Activated T-cell treated with anti-CD3 and anti-CD28 coated beads, Interleukin-2, amount 50 U/mL, for 4 hours (primary cell): ENCODE measurements at regions not wholly inside any gene's neighbourhood (a gene's known extent, or its start where the extent isn't known, plus 50 kb on each side); places are given as distances from the start of the nearest gene placed in this dataset.

Experiments
- ATAC-seq, 2 donors: fragments of 200-7000 bp; cut with Tn5 transposase; one replicate each; pipeline ENCODE4 v1.10.0; 2021
- DNase-seq: peaks from one replicate; pipeline ENCODE4 v3.0.0-alpha.2; 2020
- H3K27me3 Mint-ChIP-seq: one replicate; pipeline ENCODE4 v1.8.0; 2021; ENCODE audit warnings: low read depth, mixed read lengths
- H3K36me3 Mint-ChIP-seq: one replicate; pipeline ENCODE4 v1.8.0; 2022; ENCODE audit warnings: mixed read lengths; ENCODE audit not compliant: insufficient read depth
- H3K4me1 Mint-ChIP-seq: one replicate; pipeline ENCODE4 v1.8.0; 2021; ENCODE audit warnings: low read depth, mixed read lengths
- H3K4me3 Mint-ChIP-seq: one replicate; pipeline ENCODE4 v1.8.0; 2021; ENCODE audit warnings: mild to moderate bottlenecking, moderate library complexity, mixed read lengths
- H3K9me3 Mint-ChIP-seq: one replicate; pipeline ENCODE4 v1.8.0; 2021; ENCODE audit warnings: mixed read lengths

GRCh38 chr15:93583968-93584367 lies 495.0 kb upstream of the RGMA start:
- DNase-seq, result no peak
- Mint-ChIP-seq H3K36me3 (no peaks in the 10 kb centered on the region), H3K9me3 (peaks cover 5% of the 10 kb centered on the region), H3K27me3 (peaks cover 12% of the 10 kb centered on the region), H3K4me1 (no peaks in the 10 kb centered on the region), H3K4me3 (no peak overlapping the region)
- no peak for ATAC-seq

DNA sequence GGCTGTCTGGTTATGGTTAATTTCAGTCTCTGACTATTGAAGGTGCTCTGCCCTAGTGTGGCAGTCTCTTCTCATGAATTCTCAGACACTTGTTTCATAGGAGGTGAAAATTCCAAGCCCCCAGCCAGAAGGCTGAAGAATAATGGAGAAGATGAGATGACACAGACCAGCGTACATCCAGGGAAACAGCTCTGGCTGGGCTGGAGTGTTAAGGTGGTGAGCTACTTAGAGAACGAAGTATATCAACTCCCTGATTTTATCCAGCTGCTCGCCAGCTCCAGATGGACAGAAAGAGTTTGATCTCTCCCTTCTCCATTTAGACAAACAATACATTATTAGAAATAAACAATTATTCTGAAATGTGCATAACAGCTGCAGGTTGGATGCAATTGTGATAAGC lies 494.5 kb upstream of the RGMA start:
- H3K9me3 Mint-ChIP-seq, result peaks cover 5% of the 10 kb centered on the region
- DNase-seq (no peak), ATAC-seq (no peak)
- no peak overlapping the region for H3K4me3 Mint-ChIP-seq
- peaks cover 9% of the 10 kb centered on the region for H3K27me3 Mint-ChIP-seq
- H3K36me3 Mint-ChIP-seq, result no peaks in the 10 kb centered on the region
- H3K4me1 Mint-ChIP-seq, result no peaks in the 10 kb centered on the region

GRCh38 chr15:93570527-93570926 lies 481.5 kb upstream of the RGMA start:
- Mint-ChIP-seq H3K4me3 (no peak overlapping the region), H3K4me1 (no peaks in the 10 kb centered on the region), H3K27me3 (peaks cover 4% of the 10 kb centered on the region), H3K36me3 (no peaks in the 10 kb centered on the region), H3K9me3 (no peaks in the 10 kb centered on the region)
- DNase-seq (no peak), ATAC-seq (no peak)

- Mint-ChIP-seq H3K36me3 (no peaks in the 10 kb centered on the region), H3K4me3 (no peak overlapping the region), H3K4me1 (no peaks in the 10 kb centered on the region), H3K9me3 (no peaks in the 10 kb centered on the region), H3K27me3 (peaks cover 3% of the 10 kb centered on the region)
- no peak for DNase-seq
- ATAC-seq, result no peak
Observed at GRCh38 chr15:93566762-93567161, 477.8 kb upstream of the RGMA start.

DNA sequence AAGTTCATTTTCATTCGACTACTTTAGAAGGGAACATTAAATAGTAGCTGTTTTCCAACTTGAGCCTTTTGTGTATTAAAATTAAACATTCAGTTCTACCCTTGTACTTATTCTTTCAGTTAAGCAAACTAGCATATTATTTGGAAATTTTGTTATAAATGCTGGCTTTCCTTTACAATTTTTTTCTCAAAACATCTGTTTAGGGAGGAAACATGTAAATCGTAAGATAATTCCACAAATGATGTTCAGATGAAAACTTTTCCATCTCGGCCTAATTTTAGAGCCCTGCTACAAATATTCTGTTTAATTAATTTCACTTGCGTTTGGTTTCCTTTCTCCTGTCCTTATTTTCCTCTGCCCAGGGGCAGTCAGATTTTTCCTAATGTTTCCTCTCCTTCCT lies 476.2 kb upstream of the RGMA start:
- no peaks in the 10 kb centered on the region for H3K9me3 Mint-ChIP-seq
- H3K4me3 Mint-ChIP-seq, result no peak overlapping the region
- ATAC-seq (no peak), DNase-seq (no peak)
- no peaks in the 10 kb centered on the region for H3K4me1 Mint-ChIP-seq
- peaks cover under 1% of the 10 kb centered on the region for H3K27me3 Mint-ChIP-seq
- no peaks in the 10 kb centered on the region for H3K36me3 Mint-ChIP-seq

GRCh38 chr15:93563218-93563617 lies 474.2 kb upstream of the RGMA start:
- DNase-seq, result no peak
- H3K9me3 Mint-ChIP-seq, result no peaks in the 10 kb centered on the region
- no peaks in the 10 kb centered on the region for H3K4me1 Mint-ChIP-seq
- H3K4me3 Mint-ChIP-seq, result no peak overlapping the region
- peaks cover 4% of the 10 kb centered on the region for H3K27me3 Mint-ChIP-seq
- no peaks in the 10 kb centered on the region for H3K36me3 Mint-ChIP-seq
- no peak for ATAC-seq

DNA sequence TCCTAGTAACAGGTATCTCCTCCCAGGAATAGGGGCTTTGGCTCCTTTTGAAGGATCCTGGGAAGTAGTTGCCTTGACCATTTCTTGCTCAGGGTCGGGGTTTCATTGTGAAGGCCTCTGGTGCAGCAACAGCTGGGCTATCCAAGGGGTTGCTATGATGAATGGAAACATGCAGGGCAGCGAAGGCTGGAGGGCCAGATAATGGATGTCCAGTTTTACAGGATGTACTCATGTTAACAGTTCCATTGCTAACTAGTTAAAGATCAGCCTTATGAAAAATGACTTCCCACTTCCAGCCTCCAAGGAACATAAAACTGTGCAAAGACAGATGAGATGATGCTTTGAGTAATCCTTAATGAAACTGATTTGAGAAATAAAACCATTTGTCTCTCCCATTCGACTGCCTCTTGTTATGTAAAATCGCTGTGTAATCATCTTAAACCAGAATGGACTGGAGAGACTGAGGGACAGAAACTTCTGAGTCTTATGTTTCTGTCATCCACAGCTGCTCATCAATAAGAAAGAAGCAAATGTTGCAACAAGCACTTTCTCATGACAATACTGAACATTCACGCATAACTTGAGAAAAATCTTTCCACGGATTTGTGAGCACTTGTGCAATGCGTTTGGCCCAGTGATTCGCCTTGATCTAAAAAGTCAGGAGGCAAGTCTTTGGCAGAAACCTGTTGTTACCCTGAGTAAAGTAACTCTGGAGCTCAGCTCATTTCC lies 473.5 kb upstream of the RGMA start:
- H3K4me3 Mint-ChIP-seq, result no peak overlapping the region
- DNase-seq (no peak), ATAC-seq (no peak)
- no peaks in the 10 kb centered on the region for H3K4me1 Mint-ChIP-seq
- no peaks in the 10 kb centered on the region for H3K9me3 Mint-ChIP-seq
- H3K27me3 Mint-ChIP-seq, result peaks cover 4% of the 10 kb centered on the region
- no peaks in the 10 kb centered on the region for H3K36me3 Mint-ChIP-seq

GRCh38 chr15:93557696-93558095 lies 468.7 kb upstream of the RGMA start:
- ATAC-seq (no peak), DNase-seq (no peak)
- Mint-ChIP-seq H3K36me3 (no peaks in the 10 kb centered on the region), H3K4me3 (no peak overlapping the region), H3K4me1 (no peaks in the 10 kb centered on the region), H3K27me3 (peaks cover 4% of the 10 kb centered on the region), H3K9me3 (no peaks in the 10 kb centered on the region)

GRCh38 chr15:93553167-93553935 lies 464.3 kb upstream of the RGMA start:
- Mint-ChIP-seq H3K36me3 (no peaks in the 10 kb centered on the region), H3K4me3 (no peak overlapping the region), H3K9me3 (no peaks in the 10 kb centered on the region), H3K4me1 (no peaks in the 10 kb centered on the region), H3K27me3 (peaks cover 9% of the 10 kb centered on the region)
- DNase-seq (no peak), ATAC-seq (no peak)

- Mint-ChIP-seq H3K27me3 (peaks cover 14% of the 10 kb centered on the region), H3K36me3 (no peaks in the 10 kb centered on the region), H3K4me3 (no peak overlapping the region), H3K9me3 (peaks cover under 1% of the 10 kb centered on the region), H3K4me1 (no peaks in the 10 kb centered on the region)
- ATAC-seq (no peak), DNase-seq (no peak)
Observed at GRCh38 chr15:93543093-93543492, 454.1 kb upstream of the RGMA start.

DNA sequence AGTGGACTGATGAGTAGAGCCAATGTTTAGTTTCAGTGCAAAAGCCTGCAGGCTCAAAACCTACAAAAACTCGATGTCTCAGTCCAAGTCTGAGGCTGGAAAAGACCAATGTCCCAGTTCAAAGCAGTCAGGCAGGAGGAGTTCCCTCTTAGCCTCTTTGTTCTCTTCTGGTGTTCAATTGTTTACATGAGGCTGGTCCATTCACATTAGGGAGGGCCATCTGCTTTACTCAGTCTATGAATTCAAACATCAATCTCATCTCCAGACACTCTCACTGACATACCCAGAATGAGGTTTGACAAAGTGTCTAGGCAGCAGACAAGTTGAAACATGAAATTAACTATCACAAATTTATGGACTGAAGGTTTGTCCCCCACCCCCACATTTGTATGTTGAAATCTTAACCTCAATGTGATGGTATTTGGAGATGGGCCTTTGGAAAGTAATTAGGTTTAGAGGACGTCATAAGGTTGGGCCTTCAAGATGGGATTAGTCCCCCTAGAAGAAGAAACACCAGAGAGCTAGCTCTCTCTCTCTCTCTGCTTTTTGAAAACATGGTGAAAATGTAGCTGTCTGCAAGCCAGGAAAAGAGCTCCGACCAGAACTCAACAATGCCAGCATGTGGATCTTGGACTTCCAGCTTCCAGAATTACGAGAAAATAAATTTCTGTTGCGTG lies 438.5 kb upstream of the RGMA start:
- ATAC-seq, result no peak
- H3K4me1 Mint-ChIP-seq, result no peaks in the 10 kb centered on the region
- H3K9me3 Mint-ChIP-seq, result no peaks in the 10 kb centered on the region
- DNase-seq, result no peak
- no peak overlapping the region for H3K4me3 Mint-ChIP-seq
- peaks cover 17% of the 10 kb centered on the region for H3K27me3 Mint-ChIP-seq
- no peaks in the 10 kb centered on the region for H3K36me3 Mint-ChIP-seq

DNA sequence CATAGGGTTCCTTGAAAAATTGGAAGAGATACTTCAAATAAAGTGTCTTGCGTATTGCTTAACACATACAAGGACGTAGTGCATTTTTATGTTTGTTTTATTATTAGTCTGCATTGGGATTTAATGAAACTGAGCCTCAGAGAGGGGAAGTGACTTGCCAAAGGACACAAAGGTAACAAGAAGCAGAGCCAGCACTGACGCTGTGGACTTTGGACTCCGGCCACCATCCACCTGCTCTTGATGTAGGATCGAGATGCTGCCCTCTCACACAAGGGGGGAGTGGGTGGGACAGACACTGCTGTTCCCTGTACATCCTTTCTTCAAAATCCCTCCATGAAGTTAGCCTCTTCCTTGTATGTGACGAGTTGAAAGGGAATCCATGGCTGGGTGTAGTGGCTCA lies 435.4 kb upstream of the RGMA start:
- peaks cover 20% of the 10 kb centered on the region for H3K27me3 Mint-ChIP-seq
- H3K4me3 Mint-ChIP-seq, result no peak overlapping the region
- ATAC-seq (no peak), DNase-seq (no peak)
- H3K4me1 Mint-ChIP-seq, result no peaks in the 10 kb centered on the region
- no peaks in the 10 kb centered on the region for H3K36me3 Mint-ChIP-seq
- no peaks in the 10 kb centered on the region for H3K9me3 Mint-ChIP-seq

DNA sequence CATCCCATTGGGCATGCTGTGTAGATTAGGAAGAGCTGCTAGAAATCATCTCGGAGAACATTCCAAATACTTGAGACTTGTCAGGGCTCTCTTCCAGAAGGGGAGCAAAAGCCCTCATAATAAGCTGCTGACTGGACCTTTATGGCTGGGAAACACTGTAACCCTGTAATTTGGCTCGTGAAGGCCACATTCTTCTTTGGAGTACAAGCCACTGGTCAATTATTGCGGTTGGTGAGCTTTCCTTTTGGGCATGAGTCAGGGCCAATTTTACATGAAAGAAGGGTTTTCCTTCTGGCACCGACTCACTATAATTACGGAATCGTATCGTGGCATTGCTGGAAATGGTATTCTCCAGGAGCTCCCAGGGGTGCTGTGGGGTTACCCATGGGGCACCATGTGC lies 434.5 kb upstream of the RGMA start:
- no peak overlapping the region for H3K4me3 Mint-ChIP-seq
- ATAC-seq, result no peak
- no peaks in the 10 kb centered on the region for H3K9me3 Mint-ChIP-seq
- H3K4me1 Mint-ChIP-seq, result no peaks in the 10 kb centered on the region
- no peaks in the 10 kb centered on the region for H3K36me3 Mint-ChIP-seq
- peaks cover 20% of the 10 kb centered on the region for H3K27me3 Mint-ChIP-seq
- no peak for DNase-seq

DNA sequence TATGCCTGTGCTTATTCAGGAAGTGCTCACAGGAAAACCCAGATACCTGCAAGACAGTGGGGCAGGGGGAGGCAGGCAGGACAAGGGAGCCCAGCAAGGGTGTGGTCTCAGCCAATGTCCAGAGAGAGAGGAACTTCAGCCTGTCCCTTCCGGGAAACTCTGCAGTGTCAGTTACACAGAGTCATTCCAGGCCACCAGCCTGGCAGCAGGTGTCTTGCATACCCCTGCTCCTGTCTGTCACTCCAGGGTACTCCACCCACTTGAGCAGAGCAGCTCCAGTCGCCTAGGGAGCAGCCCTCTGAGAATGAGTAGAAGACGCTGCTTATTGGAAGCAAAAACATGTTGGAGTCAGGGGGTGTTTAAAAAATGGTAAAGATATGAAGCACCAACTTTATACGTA lies 431.2 kb upstream of the RGMA start:
- no peaks in the 10 kb centered on the region for H3K4me1 Mint-ChIP-seq
- ATAC-seq (no peak), DNase-seq (no peak)
- no peaks in the 10 kb centered on the region for H3K36me3 Mint-ChIP-seq
- H3K27me3 Mint-ChIP-seq, result peaks cover 24% of the 10 kb centered on the region
- no peak overlapping the region for H3K4me3 Mint-ChIP-seq
- H3K9me3 Mint-ChIP-seq, result no peaks in the 10 kb centered on the region

DNA sequence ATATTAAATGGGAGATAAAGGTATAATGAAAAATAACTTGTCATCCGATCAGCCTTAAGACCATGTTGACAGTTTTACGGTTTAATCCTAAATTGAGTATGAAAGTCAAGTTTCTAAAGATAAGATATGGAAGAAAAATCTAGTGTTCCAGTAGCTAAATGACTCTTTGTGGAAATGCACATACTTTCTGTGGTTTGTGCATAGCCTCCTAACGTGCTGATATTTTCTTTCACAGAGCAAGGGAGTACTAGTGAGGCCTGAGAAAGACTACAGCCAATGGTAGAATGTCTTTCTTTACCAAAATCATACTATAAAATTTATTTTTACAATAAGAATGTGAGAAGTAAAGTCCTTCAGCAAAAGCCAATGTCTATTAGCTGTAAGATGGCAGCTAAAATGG lies 430.6 kb upstream of the RGMA start:
- Mint-ChIP-seq H3K9me3 (no peaks in the 10 kb centered on the region), H3K36me3 (no peaks in the 10 kb centered on the region), H3K4me1 (no peaks in the 10 kb centered on the region), H3K27me3 (peaks cover 22% of the 10 kb centered on the region), H3K4me3 (no peak overlapping the region)
- ATAC-seq (no peak), DNase-seq (no peak)
